H9 (cell line): ENCODE measurements at regions not wholly inside any gene's neighbourhood (a gene's known extent, or its start where the extent isn't known, plus 50 kb on each side); places are given as distances from the start of the nearest gene placed in this dataset.

Experiments
- DNase-seq: peaks from one replicate; pipeline ENCODE4 v3.0.0-alpha.2; 2017
- H2AFZ ChIP-seq: one replicate; pipeline ENCODE4 v1.6.1; 2013; ENCODE audit warnings: mild to moderate bottlenecking, low read length, control low read depth, moderate library complexity
- H2AK5ac ChIP-seq: 2 replicates; pipeline ENCODE4 v1.6.1; 2013; ENCODE audit warnings: low read length, control low read depth, mixed read lengths; ENCODE audit not compliant: insufficient read length
- H2BK120ac ChIP-seq: one replicate; pipeline ENCODE4 v1.6.1; 2013; ENCODE audit warnings: low read depth, mild to moderate bottlenecking, low read length, control low read depth, inconsistent platforms; ENCODE audit not compliant: poor library complexity, severe bottlenecking
- H2BK12ac ChIP-seq: 2 replicates; pipeline ENCODE4 v1.6.1; 2013; ENCODE audit warnings: low read length, control low read depth, mixed read lengths, low read depth; ENCODE audit not compliant: insufficient read length
- H2BK15ac ChIP-seq: 2 replicates; pipeline ENCODE4 v1.6.1; 2013; ENCODE audit warnings: low read depth, low read length, control low read depth
- H2BK20ac ChIP-seq: one replicate; pipeline ENCODE4 v1.6.1; 2013; ENCODE audit warnings: low read depth, mild to moderate bottlenecking, low read length, control low read depth, inconsistent platforms; ENCODE audit not compliant: poor library complexity, severe bottlenecking
- H2BK5ac ChIP-seq: 2 replicates; pipeline ENCODE4 v1.6.1; 2013; ENCODE audit warnings: low read length, control low read depth, mixed read lengths; ENCODE audit not compliant: insufficient read length
- H3K14ac ChIP-seq: 2 replicates; pipeline ENCODE4 v1.6.1; 2013; ENCODE audit warnings: low read length, control low read depth; ENCODE audit not compliant: insufficient read depth
- H3K18ac ChIP-seq: 2 replicates; pipeline ENCODE4 v1.6.1; 2013; ENCODE audit warnings: low read depth, mild to moderate bottlenecking, mixed read lengths, low read length, control low read depth; ENCODE audit not compliant: insufficient read length
- H3K23ac ChIP-seq: 2 replicates; pipeline ENCODE4 v1.6.1; 2013; ENCODE audit warnings: low read length, control low read depth, mixed read lengths, low read depth; ENCODE audit not compliant: insufficient read length
- H3K23me2 ChIP-seq: 2 replicates; pipeline ENCODE4 v1.6.1; 2013; ENCODE audit warnings: low read depth, mild to moderate bottlenecking, mixed read lengths, low read length, control low read depth; ENCODE audit not compliant: insufficient read length, poor library complexity, severe bottlenecking
- H3K27ac ChIP-seq: 2 replicates; pipeline ENCODE4 v1.5.1; 2013; ENCODE audit warnings: low read length, control low read depth, mixed read lengths, low read depth; ENCODE audit not compliant: insufficient read length
- H3K27me3 ChIP-seq: 2 replicates; pipeline ENCODE4 v1.6.1; 2013; ENCODE audit warnings: low read length, control low read depth, inconsistent platforms; ENCODE audit not compliant: insufficient read depth
- H3K4ac ChIP-seq: 2 replicates; pipeline ENCODE4 v1.6.1; 2013; ENCODE audit warnings: low read depth, mild to moderate bottlenecking, control low read depth, inconsistent platforms, low read length, moderate library complexity
- H3K4me1 ChIP-seq: 2 replicates; pipeline ENCODE4 v1.6.1; 2013; ENCODE audit warnings: low read length, control low read depth, inconsistent platforms; ENCODE audit not compliant: insufficient read depth
- H3K4me2 ChIP-seq: 2 replicates; pipeline ENCODE4 v1.6.1; 2013; ENCODE audit warnings: low read length, control low read depth, mixed read lengths; ENCODE audit not compliant: insufficient read length, insufficient read depth
- H3K56ac ChIP-seq: 2 replicates; pipeline ENCODE4 v1.6.1; 2013; ENCODE audit warnings: low read depth, mild to moderate bottlenecking, mixed read lengths, low read length, control low read depth; ENCODE audit not compliant: insufficient read length
- H3K79me1 ChIP-seq: 2 replicates; pipeline ENCODE4 v1.6.1; 2013; ENCODE audit warnings: low read depth, mild to moderate bottlenecking, moderate library complexity, low read length, control low read depth, inconsistent platforms; ENCODE audit not compliant: insufficient read depth, poor library complexity, severe bottlenecking
- H3K79me2 ChIP-seq: 2 replicates; pipeline ENCODE4 v1.6.1; 2013; ENCODE audit warnings: low read length, control low read depth, inconsistent platforms; ENCODE audit not compliant: insufficient read depth
- H3K9ac ChIP-seq: 2 replicates; pipeline ENCODE4 v1.6.1; 2013; ENCODE audit warnings: low read length, control low read depth, mixed read lengths; ENCODE audit not compliant: insufficient read length; ENCODE audit errors: extremely low read depth
- H3K9me3 ChIP-seq: one replicate; pipeline ENCODE4 v1.6.1; 2013; ENCODE audit warnings: low read depth, low read length, inconsistent platforms; ENCODE audit not compliant: control insufficient read depth
- H3T11ph ChIP-seq: one replicate; pipeline ENCODE4 v1.6.1; 2013; ENCODE audit warnings: mild to moderate bottlenecking, low read length, control low read depth, inconsistent platforms
- H4K20me1 ChIP-seq: one replicate; pipeline ENCODE4 v1.6.1; 2013; ENCODE audit not compliant: control insufficient read depth, insufficient read length, insufficient read depth
- H4K5ac ChIP-seq: 2 replicates; pipeline ENCODE4 v1.6.1; 2013; ENCODE audit warnings: low read depth, mild to moderate bottlenecking, mixed read lengths, low read length, control low read depth; ENCODE audit not compliant: insufficient read length
- H4K8ac ChIP-seq: replicated peaks from 2 replicates; pipeline ENCODE4 v1.6.1; 2013; ENCODE audit warnings: low read length, control low read depth, mixed read lengths, low read depth; ENCODE audit not compliant: insufficient read length
- H4K91ac ChIP-seq: 2 replicates; pipeline ENCODE4 v1.6.1; 2013; ENCODE audit warnings: low read depth, mild to moderate bottlenecking, moderate library complexity, mixed read lengths, low read length, control low read depth; ENCODE audit not compliant: insufficient read length
- H3K27ac Mint-ChIP-seq, 3 experiments: 2 replicates in 2 of 3; 3 replicates in 1 of 3; pipeline ENCODE4 v1.8.0; 2020 to 2021; ENCODE audit warnings: mixed read lengths in 3 of 3, mild to moderate bottlenecking in 1 of 3, moderate library complexity in 1 of 3
- H3K27me3 Mint-ChIP-seq: 2 replicates; pipeline ENCODE4 v1.8.0; 2021; ENCODE audit warnings: low read depth, mild to moderate bottlenecking, moderate library complexity, mixed read lengths
- H3K36me3 Mint-ChIP-seq, 3 experiments: 2 replicates in 2 of 3; 3 replicates in 1 of 3; pipeline ENCODE4 v1.8.0; 2020 to 2021; ENCODE audit warnings: low read depth in 3 of 3, mixed read lengths in 3 of 3; ENCODE audit not compliant: insufficient read depth in 1 of 3
- H3K4me1 Mint-ChIP-seq, 2 experiments: 2 replicates each; pipeline ENCODE4 v1.8.0; 2020; ENCODE audit warnings: mixed read lengths in 2 of 2
- H3K4me3 Mint-ChIP-seq, 2 experiments: 2 replicates in 1 of 2; 3 replicates in 1 of 2; pipeline ENCODE4 v1.8.0; 2020 to 2021; ENCODE audit warnings: mild to moderate bottlenecking in 2 of 2, mixed read lengths in 2 of 2, moderate library complexity in 1 of 2
- H3K9me3 Mint-ChIP-seq, 2 experiments: 2 replicates in 1 of 2; 3 replicates in 1 of 2; pipeline ENCODE4 v1.8.0; 2020; ENCODE audit warnings: mild to moderate bottlenecking in 2 of 2, mixed read lengths in 2 of 2, moderate library complexity in 1 of 2
- WGBS: extraction: QIAGEN DNeasy Blood & Tissue Kit; methylation state at CpG from one replicate; pipeline ENCODE4 v1.1.7; 2013; ENCODE audit warnings: missing lambda C conversion rate, low lambda C conversion rate, mixed read lengths; ENCODE audit not compliant: insufficient read length; ENCODE audit errors: extremely low coverage; 5-methylcytosine and 5-hydroxymethylcytosine counted together
- TF ChIP-seq, protein P1 (sequence below): fragments of 200-600 bp; sonication (generic); conservative IDR thresholded peaks from 3 replicates; pipeline ENCODE4 v1.8.0; 2021; ENCODE audit warnings: antibody characterized with exemption, mild to moderate bottlenecking

DNA sequence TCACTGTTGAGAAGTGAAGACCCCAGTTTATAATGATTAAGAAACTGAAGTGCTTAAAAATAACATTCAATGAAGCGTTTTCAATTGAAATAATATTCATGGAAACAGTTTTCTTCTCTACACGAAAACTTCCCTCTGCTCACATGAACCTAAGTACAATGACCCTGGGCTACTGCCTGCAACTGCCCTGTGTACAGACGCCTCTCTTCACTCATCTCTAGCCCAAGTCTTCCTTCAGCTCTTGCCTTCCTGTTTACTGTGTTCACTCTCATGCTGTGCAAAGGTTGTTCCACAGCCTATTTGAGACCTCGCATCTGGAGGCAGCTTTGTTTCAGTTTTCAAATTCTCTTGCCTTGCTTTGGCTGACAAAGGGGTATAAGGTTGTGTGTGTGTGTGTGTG, 100.8 kb downstream of the GRIN2B start:
- no peak overlapping the region for H3K14ac ChIP-seq
- WGBS: no CpG with 5 or more reads among the region's 4 CpGs
- no peaks in the 10 kb centered on the region for H3K27me3 ChIP-seq
- H3K79me2 ChIP-seq: no peaks in the 10 kb centered on the region
- TF ChIP-seq, protein P1, sequence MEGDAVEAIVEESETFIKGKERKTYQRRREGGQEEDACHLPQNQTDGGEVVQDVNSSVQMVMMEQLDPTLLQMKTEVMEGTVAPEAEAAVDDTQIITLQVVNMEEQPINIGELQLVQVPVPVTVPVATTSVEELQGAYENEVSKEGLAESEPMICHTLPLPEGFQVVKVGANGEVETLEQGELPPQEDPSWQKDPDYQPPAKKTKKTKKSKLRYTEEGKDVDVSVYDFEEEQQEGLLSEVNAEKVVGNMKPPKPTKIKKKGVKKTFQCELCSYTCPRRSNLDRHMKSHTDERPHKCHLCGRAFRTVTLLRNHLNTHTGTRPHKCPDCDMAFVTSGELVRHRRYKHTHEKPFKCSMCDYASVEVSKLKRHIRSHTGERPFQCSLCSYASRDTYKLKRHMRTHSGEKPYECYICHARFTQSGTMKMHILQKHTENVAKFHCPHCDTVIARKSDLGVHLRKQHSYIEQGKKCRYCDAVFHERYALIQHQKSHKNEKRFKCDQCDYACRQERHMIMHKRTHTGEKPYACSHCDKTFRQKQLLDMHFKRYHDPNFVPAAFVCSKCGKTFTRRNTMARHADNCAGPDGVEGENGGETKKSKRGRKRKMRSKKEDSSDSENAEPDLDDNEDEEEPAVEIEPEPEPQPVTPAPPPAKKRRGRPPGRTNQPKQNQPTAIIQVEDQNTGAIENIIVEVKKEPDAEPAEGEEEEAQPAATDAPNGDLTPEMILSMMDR: no peak
- H2BK12ac ChIP-seq: no peak overlapping the region
- H3K23ac ChIP-seq: no peak overlapping the region
- no peak overlapping the region for H3K27ac Mint-ChIP-seq
- no peak overlapping the region for H4K5ac ChIP-seq
- no peak for DNase-seq
- H2AK5ac ChIP-seq: no peak overlapping the region
- no peaks in the 10 kb centered on the region for H3K27me3 Mint-ChIP-seq
- H3K23me2 ChIP-seq: no peaks in the 10 kb centered on the region
- H3K36me3 Mint-ChIP-seq: no peaks in the 10 kb centered on the region
- no peak overlapping the region for H4K91ac ChIP-seq
- no peak overlapping the region for H3K4me2 ChIP-seq
- H3K9ac ChIP-seq: no peak overlapping the region
- no peak overlapping the region for H2AFZ ChIP-seq
- H4K8ac ChIP-seq: no peak overlapping the region
- no peak overlapping the region for H3K27ac ChIP-seq
- no peak overlapping the region for H3K4me3 Mint-ChIP-seq
- H2BK120ac ChIP-seq: no peak overlapping the region
- no peak overlapping the region for H3K18ac ChIP-seq
- H2BK20ac ChIP-seq: no peak overlapping the region
- H2BK5ac ChIP-seq: no peak overlapping the region
- H3K4ac ChIP-seq: no peak overlapping the region
- no peaks in the 10 kb centered on the region for H3K9me3 Mint-ChIP-seq
- H3T11ph ChIP-seq: no peak overlapping the region
- H3K9me3 ChIP-seq: no peaks in the 10 kb centered on the region
- H2BK15ac ChIP-seq: no peak overlapping the region
- no peaks in the 10 kb centered on the region for H3K4me1 ChIP-seq
- H3K79me1 ChIP-seq: no peaks in the 10 kb centered on the region
- H3K4me1 Mint-ChIP-seq: no peaks in the 10 kb centered on the region; a peak in 1 of 4 replicates
- no peaks in the 10 kb centered on the region for H4K20me1 ChIP-seq
- no peak overlapping the region for H3K56ac ChIP-seq
